Fibroblast of villous mesenchyme (primary cell): ENCODE measurements at regions not wholly inside any gene's neighbourhood (a gene's known extent, or its start where the extent isn't known, plus 50 kb on each side); places are given as distances from the start of the nearest gene placed in this dataset.
A peak's percentile ranks its signal among the peaks of the same experiment; 100 is the strongest.
"Not testable (repeated sequence)": the region's sequence is repeated elsewhere in the genome, so short reads cannot be mapped to it uniquely, and the experiment has no call there.

Experiments used
- DNase-seq: peaks from one replicate; pipeline ENCODE4 v3.0.0-alpha.2; 2010; ENCODE audit warnings: low read depth
- H3K4me3 ChIP-seq: 2 replicates; pipeline ENCODE4 v1.5.1; 2011; ENCODE audit warnings: low read depth, mild to moderate bottlenecking, low read length
- CTCF ChIP-seq: IDR thresholded peaks from 2 replicates; pipeline ENCODE4 v1.5.1; 2012; ENCODE audit warnings: low read depth, mild to moderate bottlenecking, low read length; ENCODE audit not compliant: insufficient read depth

- TF ChIP-seq CTCF: no peak
- DNase-seq: no peak
- H3K4me3 ChIP-seq: no peak overlapping the region
These were observed 339.2 kb downstream of the ADGRL2 start for GRCh38 chr1:82139751-82140468.

- DNase-seq: not testable (repeated sequence)
- H3K4me3 ChIP-seq: peak overlapping the region; percentile 18
These were observed 335.6 kb downstream of the ADGRL2 start for GRCh38 chr1:82136351-82136750.

- DNase-seq: no peak
- no peak for TF ChIP-seq CTCF
- H3K4me3 ChIP-seq: no peak overlapping the region
These were observed 325.1 kb downstream of the ADGRL2 start for GRCh38 chr1:82125866-82126265.

- no peak for DNase-seq
- no peak overlapping the region for H3K4me3 ChIP-seq
- no peak for TF ChIP-seq CTCF
These were observed 324.4 kb downstream of the ADGRL2 start for GRCh38 chr1:82125119-82125518.

GRCh38 chr1:82121421-82121820 lies 320.7 kb downstream of the ADGRL2 start:
- no peak for DNase-seq
- H3K4me3 ChIP-seq: no peak overlapping the region
- no peak for TF ChIP-seq CTCF

GRCh38 chr1:82116105-82116504 lies 315.4 kb downstream of the ADGRL2 start:
- DNase-seq: no peak
- TF ChIP-seq CTCF: no peak
- no peak overlapping the region for H3K4me3 ChIP-seq

- H3K4me3 ChIP-seq: no peak overlapping the region
- TF ChIP-seq CTCF: no peak
- no peak for DNase-seq
These were observed 314.2 kb downstream of the ADGRL2 start for GRCh38 chr1:82114887-82115286.
